ENCODE measurements at regions not wholly inside any gene's neighbourhood (a gene's known extent, or its start where the extent isn't known, plus 50 kb on each side); places are given as distances from the start of the nearest gene placed in this dataset.

GRCh38 chr16:66308096-66308495 lies 58.4 kb upstream of the CDH5 start:
- TF ChIP-seq EP300 (IDR thresholded peaks at IDR 0.05; ENCODE audit: borderline replicate concordance), result no peak
- no peak for TF ChIP-seq YY1 (IDR thresholded peaks at IDR 0.05; ENCODE audit: low read depth)
- no peak for TF ChIP-seq NFIC (IDR thresholded peaks at IDR 0.05)
- TF ChIP-seq CEBPB (IDR thresholded peaks at IDR 0.05), result no peak
- TF ChIP-seq MAX (IDR thresholded peaks at IDR 0.05), result no peak
- no peak for TF ChIP-seq TAF1 (IDR thresholded peaks at IDR 0.05; ENCODE audit: low read depth)
- TF ChIP-seq RAD21 (IDR thresholded peaks at IDR 0.05; ENCODE audit: low read depth), result no peak
- TF ChIP-seq FOXM1 (IDR thresholded peaks at IDR 0.05; ENCODE audit: borderline replicate concordance, low read depth), result no peak
- no peak for TF ChIP-seq REST (IDR thresholded peaks at IDR 0.05; ENCODE audit: low read depth)

Data from Ishikawa (cell line).